GM21825 (cell line): ENCODE measurements at regions not wholly inside any gene's neighbourhood (a gene's known extent, or its start where the extent isn't known, plus 50 kb on each side); places are given as distances from the start of the nearest gene placed in this dataset.

Experiments
- ATAC-seq: cut with Tn5 transposase; IDR thresholded peaks from one replicate; pipeline ENCODE4 v1.9.1; 2021; ENCODE audit warnings: mild to moderate bottlenecking, moderate library complexity; ENCODE audit not compliant: unreplicated experiment

DNA sequence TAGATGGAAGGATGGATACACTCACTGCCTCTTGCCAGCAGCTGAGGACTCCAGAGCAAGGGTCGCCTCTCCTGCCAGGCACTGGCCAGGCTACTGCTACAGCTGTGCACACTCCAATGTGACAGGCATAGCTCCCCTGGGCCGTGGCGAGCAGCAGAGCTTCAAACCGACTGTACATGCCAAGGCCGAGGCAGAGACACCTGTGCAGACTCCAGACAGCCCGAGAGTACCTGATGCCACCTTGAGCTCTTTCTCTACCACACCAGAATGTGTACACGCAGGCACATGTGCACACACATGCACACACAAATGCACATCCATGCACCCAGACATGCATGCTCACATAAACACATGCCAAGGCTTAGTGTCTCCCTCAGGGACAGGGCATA lies 508.3 kb upstream of the MYT1L start:
- no peak for ATAC-seq

DNA sequence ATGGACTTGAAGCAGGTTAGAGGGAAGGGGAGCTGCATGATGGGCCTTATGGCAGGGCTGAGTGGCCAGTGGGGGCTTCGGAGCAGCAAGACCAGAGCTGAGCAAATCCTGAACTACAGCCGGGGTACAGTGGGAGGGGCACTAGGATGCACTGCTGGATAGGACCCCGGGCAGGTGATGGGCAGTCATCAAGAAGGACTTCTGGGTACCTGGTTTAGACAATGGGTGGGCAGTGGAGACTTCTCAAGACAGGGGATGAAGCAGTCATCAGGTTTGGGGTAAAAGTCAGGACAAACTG lies 507.4 kb upstream of the MYT1L start:
- no peak for ATAC-seq

DNA sequence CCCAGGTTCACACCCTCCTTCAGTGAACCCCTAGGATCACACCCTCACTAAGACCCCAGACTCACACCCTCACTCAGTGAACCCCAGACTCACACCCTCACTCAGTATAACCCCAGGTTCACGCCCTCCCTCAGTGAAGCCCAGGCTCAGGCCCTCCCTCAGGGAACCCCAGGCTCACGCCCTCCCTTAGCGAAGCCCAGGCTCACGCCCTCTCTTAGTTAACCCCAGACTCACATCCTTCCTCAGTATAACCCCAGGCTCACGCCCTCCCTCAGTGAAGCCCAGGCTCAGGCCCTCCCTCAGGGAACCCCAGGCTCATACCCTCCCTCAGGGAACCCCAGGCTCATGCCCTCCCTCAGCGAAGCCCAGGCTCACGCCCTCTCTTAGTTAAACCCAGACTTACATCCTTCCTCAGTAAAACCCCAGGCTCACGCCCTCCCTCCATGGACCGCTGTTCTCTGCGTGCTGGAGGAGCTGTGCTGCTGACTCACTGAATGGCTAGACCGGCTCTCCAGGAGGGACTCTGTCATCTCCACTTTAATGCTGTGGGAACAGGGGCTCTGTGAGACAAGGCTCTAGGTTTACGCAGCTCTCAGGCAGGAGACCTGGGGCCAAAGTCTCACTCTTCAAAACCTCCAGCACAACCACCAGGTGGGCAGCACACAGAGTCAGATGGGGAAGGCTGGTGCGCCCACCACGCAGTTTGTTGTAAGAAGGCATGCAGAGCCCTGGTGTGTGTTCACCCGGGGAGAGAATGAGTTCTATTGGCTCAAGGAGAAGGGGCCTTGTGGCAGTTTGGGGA lies 506.9 kb upstream of the MYT1L start:
- ATAC-seq, result no peak

DNA sequence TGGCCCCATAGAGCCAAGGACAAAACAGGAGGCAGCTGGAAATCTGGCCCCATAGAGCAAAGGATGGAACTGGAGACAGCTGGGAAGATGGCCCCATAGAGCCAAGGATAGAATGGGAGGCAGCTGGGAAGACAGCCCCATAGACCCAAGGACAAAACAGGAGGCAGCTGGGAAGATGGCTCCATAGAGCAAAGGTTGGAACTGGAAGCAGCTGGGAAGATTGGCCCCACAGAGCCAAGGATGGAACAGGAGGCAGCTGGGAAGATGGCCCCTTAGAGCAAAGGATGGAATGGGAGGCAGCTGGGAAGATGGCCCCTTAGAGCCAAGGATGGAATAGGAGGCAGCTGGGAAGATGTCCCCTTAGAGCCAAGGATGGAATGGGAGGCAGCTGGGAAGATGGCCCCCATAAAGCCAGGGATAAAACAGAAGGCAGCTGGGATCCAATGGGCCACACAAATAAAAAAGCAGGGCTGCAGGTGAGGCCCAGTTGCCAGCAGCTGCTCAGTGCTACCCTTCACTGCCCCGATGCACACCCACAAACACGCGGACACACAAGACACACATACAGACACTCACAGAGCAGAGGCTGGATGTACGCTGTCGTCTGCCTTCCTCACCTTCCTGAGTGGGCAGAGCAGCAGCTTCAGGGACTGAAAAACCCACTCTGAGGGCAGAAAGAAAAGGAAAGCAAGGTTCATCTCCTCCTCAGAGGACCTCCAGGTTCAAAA lies 505.4 kb upstream of the MYT1L start:
- ATAC-seq, result no peak

DNA sequence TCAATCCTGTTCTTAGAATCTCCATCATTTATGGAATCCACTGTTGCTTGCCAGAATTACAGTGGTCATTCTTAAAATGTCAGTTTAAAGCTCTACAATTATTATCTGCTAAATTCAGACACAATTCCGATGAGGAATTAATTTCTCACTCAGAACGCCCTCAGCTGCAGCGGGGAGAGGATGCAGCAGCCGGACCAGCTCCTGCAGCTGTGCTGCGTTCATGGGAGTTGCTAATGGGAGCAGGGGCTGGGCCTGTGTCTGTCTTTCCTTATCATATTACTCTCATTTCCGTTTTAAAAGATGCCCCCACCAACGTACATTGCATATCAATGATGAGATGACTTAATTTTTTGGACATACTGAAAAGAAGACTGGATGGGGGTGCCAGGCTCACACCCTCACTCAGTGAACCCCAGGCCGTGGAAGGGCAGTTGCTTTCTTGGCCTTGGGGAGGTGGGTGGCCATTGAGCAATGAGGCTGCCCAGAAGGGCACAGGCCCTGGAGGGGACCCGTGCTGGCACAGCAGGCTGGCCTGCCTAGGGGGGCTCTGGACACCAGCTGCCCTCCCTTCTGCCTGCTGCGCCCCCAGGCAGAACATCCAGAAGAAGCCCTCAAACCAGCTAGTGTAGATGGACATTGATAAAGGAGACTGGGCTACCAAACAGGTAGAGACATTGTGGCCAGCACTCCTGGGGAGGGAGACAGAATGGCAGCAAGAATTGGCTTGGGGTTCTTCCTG lies 503.6 kb upstream of the MYT1L start:
- no peak for ATAC-seq

DNA sequence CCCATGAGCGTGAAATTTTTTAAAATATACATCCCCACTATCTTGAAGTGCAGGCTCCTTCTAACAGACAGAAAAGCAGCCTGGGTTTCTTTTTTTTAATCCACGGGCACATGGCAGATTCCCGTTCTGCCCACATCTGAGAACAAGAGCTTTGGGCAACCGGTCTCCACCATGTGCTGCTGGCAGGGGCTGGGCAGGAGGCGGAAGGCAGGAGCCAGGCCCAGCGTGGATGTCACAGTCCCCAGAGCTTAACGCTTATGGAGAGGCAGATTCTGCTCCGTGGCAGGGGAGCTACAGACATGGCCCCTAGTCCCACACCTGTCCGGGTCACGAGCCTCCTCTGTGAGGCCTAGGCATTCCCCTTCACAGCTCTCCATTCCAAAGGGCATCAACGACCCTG lies 503.0 kb upstream of the MYT1L start:
- no peak for ATAC-seq

DNA sequence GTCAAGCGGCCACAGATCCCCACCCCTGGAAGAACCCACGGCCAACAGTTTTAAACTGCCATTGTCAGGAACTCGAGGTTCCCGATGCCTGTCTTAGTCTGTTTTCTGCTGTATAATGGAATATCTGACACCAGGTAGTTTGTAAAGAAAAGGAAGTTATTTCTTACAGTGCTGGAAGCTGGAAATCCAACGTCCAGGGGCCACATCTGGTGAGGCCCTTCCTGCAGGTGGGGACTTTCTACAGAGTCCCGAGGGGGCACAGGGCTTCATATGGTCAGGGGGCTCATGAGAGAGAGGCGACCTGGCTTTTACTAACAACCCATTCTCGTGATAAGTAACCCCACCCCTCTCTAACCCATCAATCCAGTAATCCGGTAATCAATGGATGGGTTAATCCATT lies 501.6 kb upstream of the MYT1L start:
- no peak for ATAC-seq

DNA sequence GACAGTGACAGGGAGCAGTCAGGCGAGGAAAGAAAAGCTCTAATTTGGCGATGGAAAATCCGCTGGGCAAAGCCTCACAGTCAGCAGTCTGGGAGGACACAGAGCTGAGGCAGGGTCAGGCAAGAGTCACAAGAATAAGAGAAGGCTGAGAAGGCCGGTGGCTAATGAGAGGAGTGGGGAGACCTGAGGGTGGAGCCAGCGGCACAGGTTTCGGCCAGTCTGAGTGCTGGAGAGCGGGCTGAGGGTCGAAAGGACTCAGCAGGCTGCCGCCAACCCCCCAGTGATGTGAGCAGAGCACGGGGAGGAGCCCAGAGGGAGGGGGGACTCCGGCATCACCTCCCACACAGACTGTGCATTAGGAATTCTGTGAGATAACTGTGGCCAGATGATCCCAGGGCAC lies 500.6 kb upstream of the MYT1L start:
- no peak for ATAC-seq

DNA sequence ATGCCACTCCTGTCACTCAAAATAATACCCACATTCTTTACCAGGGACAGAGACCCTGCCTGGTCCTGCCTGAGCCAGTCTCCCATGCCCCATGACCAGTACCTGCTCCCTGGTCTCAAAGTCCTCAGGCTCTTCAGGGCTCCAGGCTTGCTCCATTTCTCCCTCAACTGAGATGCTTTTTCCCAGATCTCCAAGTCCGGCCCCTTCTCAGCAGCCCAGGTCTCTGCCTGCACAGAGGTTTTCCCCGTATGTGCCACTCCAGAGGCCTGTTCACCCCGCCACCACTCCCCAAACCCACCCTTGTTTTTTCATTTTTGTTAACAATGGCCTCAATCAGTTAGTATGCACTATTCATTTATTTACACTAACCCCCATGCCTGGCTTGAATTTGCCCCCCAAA lies 499.5 kb upstream of the MYT1L start:
- ATAC-seq, result no peak

DNA sequence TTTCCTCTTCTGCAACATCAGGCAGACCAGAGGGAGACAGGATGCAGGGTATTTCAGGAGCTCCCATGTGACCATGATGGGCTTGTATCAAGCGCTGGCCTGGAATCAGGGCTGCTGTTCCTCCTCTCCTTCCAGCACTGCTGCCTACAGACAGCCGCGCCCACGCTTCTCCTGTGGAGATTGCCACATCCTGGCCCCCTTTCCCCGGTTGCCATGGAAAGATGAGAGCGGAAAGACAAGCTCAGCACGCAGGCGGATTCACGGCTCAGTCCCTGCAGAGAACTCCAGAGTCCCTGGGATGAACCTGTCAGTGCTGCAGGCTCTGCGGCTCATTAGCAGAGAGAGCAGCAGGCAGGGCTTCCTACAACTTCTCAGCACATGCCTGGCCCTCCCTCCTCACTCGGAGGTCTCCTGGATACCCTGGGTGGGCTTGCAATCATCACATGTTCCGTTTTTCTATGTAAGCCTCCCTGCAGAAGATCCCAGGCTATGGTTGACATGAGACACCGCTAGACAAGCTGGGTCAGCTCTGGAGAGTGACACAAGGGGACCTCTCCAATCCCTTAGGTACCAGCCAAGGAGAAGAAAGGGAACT lies 497.8 kb upstream of the MYT1L start:
- no peak for ATAC-seq

DNA sequence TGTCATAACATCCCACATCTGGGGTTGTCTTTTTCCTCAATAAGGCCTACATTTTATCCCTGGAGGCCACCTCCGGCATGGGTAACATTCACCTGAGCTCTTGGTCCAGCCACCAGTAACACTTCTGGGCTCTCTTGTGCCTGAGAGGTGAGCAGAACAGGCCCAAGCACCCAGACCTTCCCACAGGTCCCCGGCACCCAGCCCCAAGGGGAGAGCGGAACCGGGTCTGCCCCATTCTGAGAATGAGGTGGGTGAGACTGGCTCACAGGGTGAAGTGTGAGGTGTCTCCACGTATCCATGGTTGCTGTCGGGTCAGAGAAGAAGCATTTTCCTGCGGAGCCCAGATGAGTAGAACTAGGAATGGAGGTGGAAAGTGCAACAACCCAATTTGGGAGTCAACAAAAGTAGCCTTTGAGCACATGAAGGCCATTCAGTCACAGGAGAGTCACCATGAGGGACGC lies 496.7 kb upstream of the MYT1L start:
- ATAC-seq, result no peak

DNA sequence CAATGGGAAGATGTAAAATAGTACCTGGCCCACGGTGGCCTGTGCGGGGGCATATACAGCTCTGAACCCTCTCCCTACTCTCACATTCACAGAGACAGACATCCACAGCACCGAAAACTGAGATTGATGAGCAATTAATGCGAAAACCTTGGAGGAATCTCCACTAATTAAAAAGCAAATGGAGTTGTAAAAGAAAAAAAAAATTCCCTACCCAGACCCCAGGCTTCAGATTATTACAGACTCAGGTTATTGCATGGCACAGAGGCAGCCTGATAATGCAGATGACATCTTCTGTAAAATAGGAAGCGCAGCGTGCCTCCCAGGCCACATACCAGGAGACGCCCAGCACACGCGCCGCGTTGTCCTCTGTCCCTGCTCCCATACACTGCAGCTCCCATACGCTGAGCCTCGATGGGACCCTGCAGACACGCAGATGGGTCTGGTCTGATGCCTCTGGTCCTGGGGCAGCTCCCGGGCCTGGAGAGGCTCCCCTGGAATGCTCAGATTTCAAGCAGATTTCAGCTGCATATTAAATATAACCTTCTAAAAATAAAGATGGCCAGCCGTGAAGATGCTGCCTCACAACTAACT lies 496.1 kb upstream of the MYT1L start:
- ATAC-seq, result no peak

DNA sequence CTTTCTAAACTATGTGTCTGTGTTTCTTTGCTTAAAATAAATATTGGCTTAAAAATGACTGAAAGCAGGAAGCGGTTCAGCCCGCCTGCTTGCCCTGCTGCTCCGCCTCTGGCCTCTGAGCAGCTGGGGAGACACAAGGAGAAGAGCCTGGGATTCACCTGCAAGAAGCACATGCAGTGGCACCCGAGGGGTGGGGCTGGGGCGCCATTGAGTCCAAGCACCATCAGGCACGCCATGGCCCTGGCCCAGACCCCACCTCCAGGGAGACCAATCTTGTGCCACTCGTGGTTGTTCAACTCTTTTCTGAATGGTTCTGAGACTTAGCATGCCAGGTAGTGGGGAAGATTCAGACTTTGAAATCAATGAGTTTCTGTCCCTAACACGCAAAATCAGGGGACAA lies 495.5 kb upstream of the MYT1L start:
- ATAC-seq, result no peak

DNA sequence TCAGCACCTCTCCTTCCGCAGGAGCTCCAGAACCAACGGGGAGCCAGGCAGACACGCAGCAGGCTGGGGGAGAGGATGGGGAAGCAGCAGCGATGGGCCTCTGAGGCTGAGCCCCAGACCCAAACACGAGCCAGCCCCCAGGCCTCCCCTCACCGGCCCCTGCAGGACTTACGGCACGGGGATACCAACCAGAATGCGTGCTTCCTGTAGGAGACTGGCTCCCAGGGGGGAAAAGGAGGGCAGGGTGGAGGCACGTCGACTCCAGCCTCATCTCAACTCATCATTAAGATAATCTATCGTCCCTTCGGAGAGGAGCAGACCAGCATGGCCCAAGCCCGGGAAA lies 495.1 kb upstream of the MYT1L start:
- ATAC-seq, result no peak

DNA sequence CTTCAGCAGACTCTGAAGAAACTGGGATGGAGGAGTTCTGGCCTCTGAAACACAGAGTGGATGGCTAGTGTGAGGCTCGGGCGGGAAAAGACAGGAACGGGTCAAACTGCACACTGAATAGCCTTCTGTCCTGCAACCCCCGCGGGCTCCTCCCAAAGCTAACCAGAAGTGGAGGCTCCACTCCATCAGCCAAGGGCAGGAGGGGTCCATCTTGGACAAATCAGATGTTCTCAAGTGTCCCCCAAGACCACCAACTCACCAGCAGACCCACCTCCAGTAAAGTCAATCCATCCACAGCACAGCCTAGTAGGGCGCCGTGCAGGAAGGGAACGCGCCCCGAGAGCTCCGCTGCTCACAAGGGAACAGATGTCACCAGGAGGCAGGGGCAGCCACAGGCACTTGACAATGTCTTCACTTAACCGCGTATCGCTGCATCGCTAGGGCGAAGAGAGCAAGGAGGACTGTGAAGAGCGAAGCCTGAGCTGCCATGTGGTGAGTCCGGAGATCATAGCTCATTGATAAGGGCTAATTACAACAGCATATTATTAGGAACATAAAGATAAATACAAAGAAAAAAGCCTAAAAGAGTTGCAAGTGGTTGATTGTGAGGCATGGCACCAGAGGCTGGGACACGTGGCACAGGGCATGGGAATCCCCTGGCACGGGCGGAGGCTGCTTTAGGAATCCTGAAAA lies 494.6 kb upstream of the MYT1L start:
- ATAC-seq, result no peak

DNA sequence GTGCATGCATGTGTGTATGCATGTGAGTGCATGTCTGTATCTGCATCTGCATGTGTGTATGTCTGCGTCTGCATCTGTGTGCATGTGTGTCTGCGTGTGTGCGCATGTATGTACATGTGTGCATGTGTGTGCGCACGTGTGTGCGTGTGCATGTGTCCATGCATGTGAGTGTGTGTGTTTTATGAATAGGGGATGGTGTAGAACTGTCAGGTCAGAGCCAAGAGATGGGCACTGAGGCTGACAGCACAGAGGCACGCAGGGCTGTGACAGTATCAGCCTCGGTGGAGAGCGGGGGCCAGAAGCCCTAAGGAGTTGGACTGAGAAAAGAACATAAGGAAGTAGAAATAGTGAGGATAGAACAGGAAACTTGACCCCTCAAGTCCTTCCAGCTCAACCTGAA lies 494.0 kb upstream of the MYT1L start:
- no peak for ATAC-seq

DNA sequence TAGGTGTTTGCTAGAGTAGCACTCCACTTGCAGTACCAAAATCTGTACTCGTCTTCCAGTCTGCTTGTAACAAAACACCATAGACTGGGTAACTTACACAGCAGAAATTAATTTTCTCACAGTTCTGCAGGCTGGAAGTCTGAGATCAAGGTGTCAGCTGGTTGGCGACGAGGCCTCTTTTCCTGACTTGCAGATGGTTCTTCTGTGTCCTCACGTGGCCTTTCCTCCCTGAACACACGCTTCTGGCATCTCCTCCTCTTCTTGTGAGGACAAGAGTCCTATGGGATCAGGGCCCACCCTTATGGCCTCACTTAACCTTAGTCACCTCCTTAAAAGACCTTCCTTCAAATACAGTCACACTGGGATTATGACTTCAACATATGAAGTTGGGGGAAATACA lies 493.5 kb upstream of the MYT1L start:
- no peak for ATAC-seq

DNA sequence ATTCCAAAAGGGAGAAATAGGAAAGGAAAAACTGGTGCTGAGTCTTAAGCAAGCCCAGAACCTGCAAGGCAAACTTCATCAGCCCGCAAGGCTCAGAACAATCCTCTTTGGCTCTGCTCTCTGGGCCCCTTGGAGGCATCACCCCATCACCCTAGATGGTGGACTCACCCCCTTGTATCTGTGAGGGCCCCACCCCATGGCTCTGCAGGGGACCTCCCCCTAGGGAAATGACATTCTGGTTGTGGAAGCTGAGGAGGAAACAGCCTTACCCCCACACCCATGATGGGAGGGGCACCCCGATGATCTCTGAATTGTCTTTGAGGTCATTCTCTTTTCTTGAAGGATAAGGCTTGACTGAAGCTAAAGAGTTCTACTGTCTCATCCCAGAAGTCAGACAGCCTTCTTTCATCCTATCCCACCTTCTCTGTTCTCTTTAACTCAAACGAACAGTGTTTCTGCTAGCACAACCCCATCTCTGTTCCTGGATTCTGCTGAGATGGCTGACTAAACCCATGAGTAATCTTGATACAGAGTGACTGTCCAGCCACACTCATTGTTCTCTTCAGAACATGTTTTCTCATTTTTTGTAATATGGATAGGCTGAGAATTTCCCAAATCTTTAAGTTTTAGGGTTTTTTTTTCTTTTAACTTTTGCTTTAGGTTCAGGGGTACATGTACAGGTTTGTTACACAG lies 492.1 kb upstream of the MYT1L start:
- ATAC-seq, result no peak

DNA sequence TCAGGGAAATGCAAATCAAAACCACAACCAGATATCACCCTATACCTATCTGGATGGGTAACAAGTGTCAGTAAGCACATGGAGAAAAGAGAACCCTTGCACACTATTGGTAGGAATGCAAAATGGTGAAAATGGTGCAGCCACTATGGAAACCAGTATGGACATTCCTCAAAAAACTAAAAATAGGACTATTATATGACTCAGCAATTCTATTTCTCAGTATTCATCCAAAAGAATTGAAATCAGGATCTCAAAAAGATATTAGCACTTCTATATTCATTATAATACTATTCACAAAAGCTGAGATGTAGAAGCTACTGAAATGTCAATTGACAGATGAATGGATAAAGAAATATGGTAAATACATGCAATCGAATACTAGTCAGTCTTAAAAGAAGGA lies 491.1 kb upstream of the MYT1L start:
- no peak for ATAC-seq

DNA sequence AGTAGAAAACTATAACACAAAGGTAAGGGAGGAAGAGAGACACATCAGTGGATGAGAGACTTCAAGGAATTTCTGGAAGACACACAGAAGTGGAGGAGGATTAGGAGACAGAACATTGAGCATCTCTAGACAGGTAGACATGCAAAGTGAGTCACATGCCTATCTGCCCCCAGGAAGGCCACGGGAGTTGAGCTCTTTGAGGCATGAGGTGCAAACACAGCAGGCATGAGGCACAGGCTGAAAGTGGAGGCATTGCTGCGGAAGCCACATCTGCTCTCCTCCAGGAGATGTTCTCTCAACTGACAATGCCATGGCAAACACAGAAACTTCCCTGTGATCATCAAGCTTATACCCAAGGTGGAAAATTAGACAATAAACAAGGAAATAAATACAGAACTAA lies 481.6 kb upstream of the MYT1L start:
- ATAC-seq, result no peak
